ENCODE measurements at regions not wholly inside any gene's neighbourhood (a gene's known extent, or its start where the extent isn't known, plus 50 kb on each side); places are given as distances from the start of the nearest gene placed in this dataset.

GRCh38 chr21:24205319-24205718, 1402.0 kb downstream of the MRPL39 start:
- Histone ChIP-seq H3K36me3 (replicated peaks; ENCODE audit: low read depth, low read length) (no peaks in the 10 kb centered on the region), H3K27ac (ENCODE audit: low read length) (no peak overlapping the region), H3K4me2 (ENCODE audit: low read length) (no peak overlapping the region), H3K27me3 (ENCODE audit: low read depth, low read length) (no peaks in the 10 kb centered on the region), H4K20me1 (ENCODE audit: insufficient read depth, low read length) (no peaks in the 10 kb centered on the region), H3K9me3 (ENCODE audit: insufficient read depth, low read length) (no peaks in the 10 kb centered on the region), H3K4me1 (ENCODE audit: low read length) (no peaks in the 10 kb centered on the region), H3K9ac (ENCODE audit: low read length) (no peak overlapping the region), H3K79me2 (ENCODE audit: low read length) (no peaks in the 10 kb centered on the region), H2AFZ (ENCODE audit: low read depth, low read length) (no peak overlapping the region), H3K4me3 (ENCODE audit: low read length) (no peak overlapping the region)
- no peak for TF ChIP-seq EZH2phosphoT487 (IDR thresholded peaks at IDR 0.05; ENCODE audit: low read depth)
- TF ChIP-seq CTCF (IDR thresholded peaks at IDR 0.05; ENCODE audit: low read depth, low read length): no peak

GRCh38 chr21:24204641-24205040, 1402.6 kb downstream of the MRPL39 start:
- no peak overlapping the region for H2AFZ ChIP-seq (ENCODE audit: low read depth, low read length)
- H3K36me3 ChIP-seq (replicated peaks; ENCODE audit: low read depth, low read length): no peaks in the 10 kb centered on the region
- no peaks in the 10 kb centered on the region for H3K9me3 ChIP-seq (ENCODE audit: insufficient read depth, low read length)
- TF ChIP-seq EZH2phosphoT487 (IDR thresholded peaks at IDR 0.05; ENCODE audit: low read depth) (no peak), CTCF (IDR thresholded peaks at IDR 0.05; ENCODE audit: low read depth, low read length) (no peak)
- H3K4me1 ChIP-seq (ENCODE audit: low read length): no peaks in the 10 kb centered on the region
- H3K79me2 ChIP-seq (ENCODE audit: low read length): no peaks in the 10 kb centered on the region
- H4K20me1 ChIP-seq (ENCODE audit: insufficient read depth, low read length): no peaks in the 10 kb centered on the region
- H3K27ac ChIP-seq (ENCODE audit: low read length): no peak overlapping the region
- no peak overlapping the region for H3K9ac ChIP-seq (ENCODE audit: low read length)
- H3K4me3 ChIP-seq (ENCODE audit: low read length): no peak overlapping the region
- no peaks in the 10 kb centered on the region for H3K27me3 ChIP-seq (ENCODE audit: low read depth, low read length)
- no peak overlapping the region for H3K4me2 ChIP-seq (ENCODE audit: low read length)

- Histone ChIP-seq H3K27me3 (ENCODE audit: low read depth, low read length) (no peaks in the 10 kb centered on the region), H3K4me2 (ENCODE audit: low read length) (no peak overlapping the region), H3K4me3 (ENCODE audit: low read length) (no peak overlapping the region), H3K9ac (ENCODE audit: low read length) (no peak overlapping the region), H3K79me2 (ENCODE audit: low read length) (no peaks in the 10 kb centered on the region), H4K20me1 (ENCODE audit: insufficient read depth, low read length) (no peaks in the 10 kb centered on the region), H3K27ac (ENCODE audit: low read length) (no peak overlapping the region), H3K9me3 (ENCODE audit: insufficient read depth, low read length) (no peaks in the 10 kb centered on the region), H2AFZ (ENCODE audit: low read depth, low read length) (no peak overlapping the region), H3K36me3 (replicated peaks; ENCODE audit: low read depth, low read length) (no peaks in the 10 kb centered on the region), H3K4me1 (ENCODE audit: low read length) (peaks cover 8% of the 10 kb centered on the region; the same call in 1 of the 2 replicates)
- TF ChIP-seq EZH2phosphoT487 (IDR thresholded peaks at IDR 0.05; ENCODE audit: low read depth) (no peak), CTCF (IDR thresholded peaks at IDR 0.05; ENCODE audit: low read depth, low read length) (no peak)
Measured at GRCh38 chr21:24200052-24200451, 1407.2 kb downstream of the MRPL39 start.

- H3K4me2 ChIP-seq (ENCODE audit: low read length): no peak overlapping the region
- H3K4me3 ChIP-seq (ENCODE audit: low read length): no peak overlapping the region
- no peaks in the 10 kb centered on the region for H3K36me3 ChIP-seq (replicated peaks; ENCODE audit: low read depth, low read length)
- H4K20me1 ChIP-seq (ENCODE audit: insufficient read depth, low read length): no peaks in the 10 kb centered on the region
- H3K9me3 ChIP-seq (ENCODE audit: insufficient read depth, low read length): no peaks in the 10 kb centered on the region
- no peak overlapping the region for H2AFZ ChIP-seq (ENCODE audit: low read depth, low read length)
- H3K27me3 ChIP-seq (ENCODE audit: low read depth, low read length): no peaks in the 10 kb centered on the region
- H3K79me2 ChIP-seq (ENCODE audit: low read length): no peaks in the 10 kb centered on the region
- no peak overlapping the region for H3K27ac ChIP-seq (ENCODE audit: low read length)
- no peak overlapping the region for H3K9ac ChIP-seq (ENCODE audit: low read length)
- TF ChIP-seq EZH2phosphoT487 (IDR thresholded peaks at IDR 0.05; ENCODE audit: low read depth) (no peak), CTCF (IDR thresholded peaks at IDR 0.05; ENCODE audit: low read depth, low read length) (no peak)
- peaks cover 18% of the 10 kb centered on the region for H3K4me1 ChIP-seq (ENCODE audit: low read length)
Measured at GRCh38 chr21:24197923-24198322, 1409.4 kb downstream of the MRPL39 start.

Measured in OCI-LY3 (cell line).